ENCODE measurements at regions not wholly inside any gene's neighbourhood (a gene's known extent, or its start where the extent isn't known, plus 50 kb on each side); places are given as distances from the start of the nearest gene placed in this dataset.

GRCh38 chr12:127296591-127296990 is 970.4 kb upstream of the TMEM132C start:
- DNase-seq (ENCODE audit: low read depth): no peak
- H3K4me3 ChIP-seq (ENCODE audit: low read depth, low read length): no peak overlapping the region
- TF ChIP-seq, protein P1, sequence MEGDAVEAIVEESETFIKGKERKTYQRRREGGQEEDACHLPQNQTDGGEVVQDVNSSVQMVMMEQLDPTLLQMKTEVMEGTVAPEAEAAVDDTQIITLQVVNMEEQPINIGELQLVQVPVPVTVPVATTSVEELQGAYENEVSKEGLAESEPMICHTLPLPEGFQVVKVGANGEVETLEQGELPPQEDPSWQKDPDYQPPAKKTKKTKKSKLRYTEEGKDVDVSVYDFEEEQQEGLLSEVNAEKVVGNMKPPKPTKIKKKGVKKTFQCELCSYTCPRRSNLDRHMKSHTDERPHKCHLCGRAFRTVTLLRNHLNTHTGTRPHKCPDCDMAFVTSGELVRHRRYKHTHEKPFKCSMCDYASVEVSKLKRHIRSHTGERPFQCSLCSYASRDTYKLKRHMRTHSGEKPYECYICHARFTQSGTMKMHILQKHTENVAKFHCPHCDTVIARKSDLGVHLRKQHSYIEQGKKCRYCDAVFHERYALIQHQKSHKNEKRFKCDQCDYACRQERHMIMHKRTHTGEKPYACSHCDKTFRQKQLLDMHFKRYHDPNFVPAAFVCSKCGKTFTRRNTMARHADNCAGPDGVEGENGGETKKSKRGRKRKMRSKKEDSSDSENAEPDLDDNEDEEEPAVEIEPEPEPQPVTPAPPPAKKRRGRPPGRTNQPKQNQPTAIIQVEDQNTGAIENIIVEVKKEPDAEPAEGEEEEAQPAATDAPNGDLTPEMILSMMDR (IDR thresholded peaks at IDR 0.05; ENCODE audit: insufficient read depth, low read length): no peak

DNA sequence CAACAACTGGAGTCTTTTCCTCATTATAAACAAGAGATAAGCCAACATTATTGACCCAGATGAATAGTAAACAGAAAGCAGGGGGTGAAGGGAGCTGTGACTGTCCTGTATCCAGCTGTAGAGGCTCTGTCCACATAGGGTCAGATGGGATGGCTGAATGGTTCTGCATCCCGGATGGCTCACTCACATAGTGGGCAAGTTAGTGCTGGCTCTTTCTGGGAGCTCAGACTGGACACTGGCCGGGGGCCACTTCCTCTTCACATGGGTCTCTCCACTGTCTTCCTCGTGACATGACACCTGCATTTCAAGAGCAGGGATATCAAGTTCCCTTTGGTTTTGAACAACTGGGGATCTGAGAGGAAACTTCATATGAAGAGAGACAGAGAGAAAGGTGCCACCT is 969.6 kb upstream of the TMEM132C start:
- TF ChIP-seq, protein P1 (IDR thresholded peaks at IDR 0.05; ENCODE audit: insufficient read depth, low read length): no peak
- H3K4me3 ChIP-seq (ENCODE audit: low read depth, low read length): no peak overlapping the region
- DNase-seq (ENCODE audit: low read depth): no peak

DNA sequence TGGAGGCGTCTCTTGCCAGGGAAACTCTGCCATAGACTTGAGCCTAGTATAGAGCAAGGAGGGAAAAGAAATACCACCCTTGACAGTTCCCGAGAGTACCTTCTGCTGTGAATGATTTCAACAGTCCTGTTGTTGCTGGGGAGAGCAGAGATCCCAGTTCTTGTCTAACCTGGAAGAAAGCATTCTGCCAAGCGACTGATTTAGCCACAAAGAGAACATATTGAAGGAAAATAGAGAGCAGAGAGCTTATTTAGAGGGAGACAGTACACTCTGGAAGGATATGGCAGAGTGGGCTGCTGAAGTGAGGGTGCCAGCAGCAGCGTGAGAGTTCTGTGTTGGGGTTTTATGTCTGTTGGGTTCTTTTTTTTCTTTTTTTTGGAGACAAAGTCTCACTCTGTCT is 966.9 kb upstream of the TMEM132C start:
- TF ChIP-seq, protein P1 (IDR thresholded peaks at IDR 0.05; ENCODE audit: insufficient read depth, low read length): no peak

GRCh38 chr12:127300753-127301152 is 966.2 kb upstream of the TMEM132C start:
- TF ChIP-seq, protein P1 (IDR thresholded peaks at IDR 0.05; ENCODE audit: insufficient read depth, low read length): no peak
- no peak overlapping the region for H3K4me3 ChIP-seq (ENCODE audit: low read depth, low read length)
- DNase-seq (ENCODE audit: low read depth): no peak

More for the DNA sequence above, 966.9 kb upstream of the TMEM132C start:
- DNase-seq (ENCODE audit: low read depth): no peak
- no peak overlapping the region for H3K4me3 ChIP-seq (ENCODE audit: low read depth, low read length)

GRCh38 chr12:127301876-127302275 is 965.1 kb upstream of the TMEM132C start:
- DNase-seq (ENCODE audit: low read depth): no peak
- TF ChIP-seq, protein P1 (IDR thresholded peaks at IDR 0.05; ENCODE audit: insufficient read depth, low read length): no peak
- H3K4me3 ChIP-seq (ENCODE audit: low read depth, low read length): no peak overlapping the region

- DNase-seq (ENCODE audit: low read depth): no peak
- TF ChIP-seq, protein P1 (IDR thresholded peaks at IDR 0.05; ENCODE audit: insufficient read depth, low read length): no peak
- H3K4me3 ChIP-seq (ENCODE audit: low read depth, low read length): no peak overlapping the region
Measured at GRCh38 chr12:127304751-127305725, 961.9 kb upstream of the TMEM132C start.

Data from fibroblast of the aortic adventitia (primary cell).